ENCODE measurements at regions not wholly inside any gene's neighbourhood (a gene's known extent, or its start where the extent isn't known, plus 50 kb on each side); places are given as distances from the start of the nearest gene placed in this dataset.

GRCh38 chr21:27209546-27209945, 242.7 kb upstream of the ADAMTS5 start:
- no peak overlapping the region for H3K4me3 ChIP-seq (replicated peaks; ENCODE audit: low read depth, low read length)
- DNase-seq (ENCODE audit: low read depth): no peak
- TF ChIP-seq CTCF (IDR thresholded peaks at IDR 0.05; ENCODE audit: low read length, missing control alignments): no peak

GRCh38 chr21:27206368-27206982, 239.6 kb upstream of the ADAMTS5 start:
- no peak overlapping the region for H3K4me3 ChIP-seq (replicated peaks; ENCODE audit: low read depth, low read length)
- no peak for DNase-seq (ENCODE audit: low read depth)
- TF ChIP-seq CTCF (IDR thresholded peaks at IDR 0.05; ENCODE audit: low read length, missing control alignments): no peak

GRCh38 chr21:27202301-27202700, 235.4 kb upstream of the ADAMTS5 start:
- no peak overlapping the region for H3K4me3 ChIP-seq (replicated peaks; ENCODE audit: low read depth, low read length)
- no peak for TF ChIP-seq CTCF (IDR thresholded peaks at IDR 0.05; ENCODE audit: low read length, missing control alignments)
- DNase-seq (ENCODE audit: low read depth): no peak

GRCh38 chr21:27201197-27201596, 234.3 kb upstream of the ADAMTS5 start:
- H3K4me3 ChIP-seq (replicated peaks; ENCODE audit: low read depth, low read length): no peak overlapping the region
- TF ChIP-seq CTCF (IDR thresholded peaks at IDR 0.05; ENCODE audit: low read length, missing control alignments): no peak
- DNase-seq (ENCODE audit: low read depth): peak; percentile 23

- DNase-seq (ENCODE audit: low read depth): no peak
- H3K4me3 ChIP-seq (replicated peaks; ENCODE audit: low read depth, low read length): no peak overlapping the region
- no peak for TF ChIP-seq CTCF (IDR thresholded peaks at IDR 0.05; ENCODE audit: low read length, missing control alignments)
Measured at GRCh38 chr21:27196651-27197050, 229.8 kb upstream of the ADAMTS5 start.

GRCh38 chr21:27192281-27192949, 225.5 kb upstream of the ADAMTS5 start:
- no peak for DNase-seq (ENCODE audit: low read depth)
- H3K4me3 ChIP-seq (replicated peaks; ENCODE audit: low read depth, low read length): no peak overlapping the region
- no peak for TF ChIP-seq CTCF (IDR thresholded peaks at IDR 0.05; ENCODE audit: low read length, missing control alignments)

GRCh38 chr21:27190601-27191000, 223.7 kb upstream of the ADAMTS5 start:
- TF ChIP-seq CTCF (IDR thresholded peaks at IDR 0.05; ENCODE audit: low read length, missing control alignments): no peak
- no peak for DNase-seq (ENCODE audit: low read depth)
- H3K4me3 ChIP-seq (replicated peaks; ENCODE audit: low read depth, low read length): no peak overlapping the region
